HL-60 (cell line): ENCODE measurements at regions not wholly inside any gene's neighbourhood (a gene's known extent, or its start where the extent isn't known, plus 50 kb on each side); places are given as distances from the start of the nearest gene placed in this dataset.

ENCODE experiments used
- DNase-seq, 2 experiments: peaks; one replicate each; pipeline ENCODE4 v3.0.0-alpha.2; 2010 to 2020; ENCODE audit warnings: low read depth in 1 of 2, low spot score in 1 of 2
- H3K27ac ChIP-seq: fragments of 250-450 bp; sonication (Bioruptor Pico); replicated peaks from 2 replicates; pipeline ENCODE4 v1.5.1; 2020; ENCODE audit warnings: mild to moderate bottlenecking, moderate library complexity
- H3K27me3 ChIP-seq: fragments of 250-450 bp; sonication (Bioruptor Pico); 2 replicates; pipeline ENCODE4 v1.5.1; 2021; ENCODE audit warnings: mild to moderate bottlenecking, moderate library complexity; ENCODE audit not compliant: insufficient read depth, poor library complexity, severe bottlenecking
- H3K4me3 ChIP-seq: replicated peaks from 2 replicates; pipeline ENCODE4 v1.5.1; 2011; ENCODE audit warnings: mild to moderate bottlenecking, control low read depth, low read length; ENCODE audit not compliant: insufficient read depth
- CTCF ChIP-seq: IDR thresholded peaks from one replicate; pipeline ENCODE4 v1.5.1; 2011; ENCODE audit warnings: low read length, control low read depth, inconsistent platforms; ENCODE audit not compliant: insufficient read depth
- GABPA ChIP-seq: IDR thresholded peaks from 2 replicates; pipeline ENCODE4 v1.6.1; 2012; ENCODE audit warnings: low read depth
- POLR2AphosphoS5 ChIP-seq: IDR thresholded peaks from 2 replicates; pipeline ENCODE4 v1.6.1; 2012; ENCODE audit warnings: low read depth
- REST ChIP-seq: IDR thresholded peaks from 2 replicates; pipeline ENCODE4 v1.6.1; 2012; ENCODE audit warnings: low read depth; ENCODE audit not compliant: insufficient replicate concordance
- SPI1 ChIP-seq: IDR thresholded peaks from 2 replicates; pipeline ENCODE4 v1.6.1; 2012; ENCODE audit warnings: low read depth, mild to moderate bottlenecking, borderline replicate concordance

- Histone ChIP-seq H3K27me3 (no peaks in the 10 kb centered on the region), H3K27ac (no peak overlapping the region), H3K4me3 (no peak overlapping the region)
- no peak for DNase-seq
- TF ChIP-seq SPI1 = no peak
- TF ChIP-seq GABPA = no peak
- no peak for TF ChIP-seq REST
- TF ChIP-seq CTCF = no peak
- TF ChIP-seq POLR2AphosphoS5 = no peak
These were observed 478.0 kb downstream of the ENC1 start for GRCh38 chr5:74162524-74162923.

GRCh38 chr5:74161170-74161569 lies 479.4 kb downstream of the ENC1 start:
- Histone ChIP-seq H3K27ac (no peak overlapping the region), H3K4me3 (no peak overlapping the region), H3K27me3 (no peaks in the 10 kb centered on the region)
- DNase-seq = no peak
- TF ChIP-seq REST = no peak
- TF ChIP-seq GABPA = no peak
- TF ChIP-seq CTCF = no peak
- no peak for TF ChIP-seq SPI1
- no peak for TF ChIP-seq POLR2AphosphoS5

GRCh38 chr5:74156728-74157383 lies 483.7 kb downstream of the ENC1 start:
- H3K4me3 ChIP-seq = no peak overlapping the region
- no peak for DNase-seq
- no peak overlapping the region for H3K27ac ChIP-seq
- no peaks in the 10 kb centered on the region for H3K27me3 ChIP-seq
- TF ChIP-seq POLR2AphosphoS5 = no peak

GRCh38 chr5:74155501-74155900 lies 485.0 kb downstream of the ENC1 start:
- no peak for DNase-seq
- H3K27ac ChIP-seq = no peak overlapping the region
- H3K27me3 ChIP-seq = no peaks in the 10 kb centered on the region
- TF ChIP-seq REST = no peak
- TF ChIP-seq POLR2AphosphoS5 = no peak
- no peak for TF ChIP-seq CTCF
- no peak for TF ChIP-seq GABPA
- TF ChIP-seq SPI1 = no peak
- H3K4me3 ChIP-seq = no peak overlapping the region
